ENCODE measurements at regions not wholly inside any gene's neighbourhood (a gene's known extent, or its start where the extent isn't known, plus 50 kb on each side); places are given as distances from the start of the nearest gene placed in this dataset.

DNA sequence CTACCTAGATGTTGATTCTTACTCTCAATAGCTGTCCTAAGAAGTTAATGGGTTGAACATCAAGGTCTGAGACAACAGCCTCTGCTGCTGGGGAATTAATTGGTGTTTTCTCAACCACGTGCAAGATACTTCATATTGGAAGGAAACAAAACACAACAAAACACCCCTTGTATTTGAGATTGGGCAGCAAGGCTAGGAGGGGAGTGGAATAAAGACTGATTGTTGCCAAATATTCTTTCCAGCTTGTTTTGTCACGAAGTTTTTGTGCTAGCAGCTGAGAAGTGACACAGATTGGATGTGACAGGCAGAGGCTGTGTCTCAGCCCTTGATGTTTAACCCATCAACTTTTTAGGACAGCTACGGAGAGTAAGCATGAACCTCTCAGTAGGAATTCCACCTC is 808.4 kb downstream of the IGSF11 start:
- TF ChIP-seq, protein P1, sequence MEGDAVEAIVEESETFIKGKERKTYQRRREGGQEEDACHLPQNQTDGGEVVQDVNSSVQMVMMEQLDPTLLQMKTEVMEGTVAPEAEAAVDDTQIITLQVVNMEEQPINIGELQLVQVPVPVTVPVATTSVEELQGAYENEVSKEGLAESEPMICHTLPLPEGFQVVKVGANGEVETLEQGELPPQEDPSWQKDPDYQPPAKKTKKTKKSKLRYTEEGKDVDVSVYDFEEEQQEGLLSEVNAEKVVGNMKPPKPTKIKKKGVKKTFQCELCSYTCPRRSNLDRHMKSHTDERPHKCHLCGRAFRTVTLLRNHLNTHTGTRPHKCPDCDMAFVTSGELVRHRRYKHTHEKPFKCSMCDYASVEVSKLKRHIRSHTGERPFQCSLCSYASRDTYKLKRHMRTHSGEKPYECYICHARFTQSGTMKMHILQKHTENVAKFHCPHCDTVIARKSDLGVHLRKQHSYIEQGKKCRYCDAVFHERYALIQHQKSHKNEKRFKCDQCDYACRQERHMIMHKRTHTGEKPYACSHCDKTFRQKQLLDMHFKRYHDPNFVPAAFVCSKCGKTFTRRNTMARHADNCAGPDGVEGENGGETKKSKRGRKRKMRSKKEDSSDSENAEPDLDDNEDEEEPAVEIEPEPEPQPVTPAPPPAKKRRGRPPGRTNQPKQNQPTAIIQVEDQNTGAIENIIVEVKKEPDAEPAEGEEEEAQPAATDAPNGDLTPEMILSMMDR (IDR thresholded peaks at IDR 0.05) = no peak
- no peak for TF ChIP-seq POLR2A (IDR thresholded peaks at IDR 0.05)

Measured in right lobe of liver (tissue), 4 donors.